Left renal cortex interstitium (tissue), 4 donors: ENCODE measurements at regions not wholly inside any gene's neighbourhood (a gene's known extent, or its start where the extent isn't known, plus 50 kb on each side); places are given as distances from the start of the nearest gene placed in this dataset.
"Not testable (repeated sequence)": the region's sequence is repeated elsewhere in the genome, so short reads cannot be mapped to it uniquely, and the experiment has no call there.

Experiments
- DNase-seq, 4 donors: peaks; one replicate each; pipeline ENCODE4 v3.0.0-alpha.2; 2013; ENCODE audit warnings: low read depth in 4 of 4, low spot score in 2 of 4, missing footprints in 1 of 4

DNA sequence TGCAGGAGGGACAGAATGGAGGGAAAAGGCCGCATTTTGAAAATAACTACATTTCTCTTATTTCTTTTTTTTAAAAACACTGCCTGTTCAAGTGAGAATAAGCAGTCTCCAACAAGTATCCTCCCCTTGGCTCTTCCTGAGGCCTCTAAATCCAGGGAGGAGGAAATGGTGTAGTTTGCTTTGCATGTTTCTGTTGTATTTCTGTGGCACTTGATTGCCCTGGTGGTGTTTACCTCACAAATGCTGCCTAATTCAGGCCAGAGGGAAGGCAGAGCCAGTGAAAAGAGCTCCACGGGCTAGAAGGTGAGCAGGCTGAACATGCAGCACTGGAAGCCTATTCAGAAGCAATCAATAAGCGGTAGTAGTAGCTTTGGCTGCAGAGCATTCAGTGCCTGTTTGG lies 149.3 kb upstream of the ATP11B start:
- DNase-seq, result no peak

DNA sequence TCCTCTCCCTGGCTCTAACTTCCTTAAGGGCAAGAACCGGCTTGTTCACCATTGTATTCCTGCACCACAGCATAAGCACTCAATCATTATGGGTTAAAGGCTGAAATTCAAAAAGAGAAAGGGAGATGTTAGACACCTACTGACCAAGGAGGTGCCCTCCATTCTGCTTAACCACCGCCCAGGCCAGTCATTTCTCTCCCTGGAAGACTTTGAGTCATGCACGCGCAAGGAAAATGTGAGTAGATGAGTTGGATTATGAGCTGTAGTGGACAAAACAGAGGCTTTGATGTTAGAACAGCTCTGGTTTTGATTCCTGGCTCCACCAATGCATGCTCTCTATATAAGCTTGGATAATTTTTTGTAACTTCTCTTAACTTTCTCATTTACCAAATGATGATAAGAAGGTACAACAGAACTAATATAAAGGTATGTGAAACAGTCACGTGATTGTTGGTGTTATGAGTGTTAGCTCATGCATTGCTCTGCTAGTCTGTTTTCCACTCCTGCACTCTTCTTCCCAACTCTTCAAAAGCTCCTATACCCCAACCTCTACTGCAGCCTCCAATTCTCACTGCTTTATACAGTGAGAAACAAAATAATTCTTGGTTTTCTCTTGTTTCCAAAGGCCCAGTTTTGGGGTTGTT lies 148.4 kb upstream of the ATP11B start:
- DNase-seq, result no peak

- no peak for DNase-seq
Measured at GRCh38 chr3:182650568-182651128, 142.7 kb upstream of the ATP11B start.

DNA sequence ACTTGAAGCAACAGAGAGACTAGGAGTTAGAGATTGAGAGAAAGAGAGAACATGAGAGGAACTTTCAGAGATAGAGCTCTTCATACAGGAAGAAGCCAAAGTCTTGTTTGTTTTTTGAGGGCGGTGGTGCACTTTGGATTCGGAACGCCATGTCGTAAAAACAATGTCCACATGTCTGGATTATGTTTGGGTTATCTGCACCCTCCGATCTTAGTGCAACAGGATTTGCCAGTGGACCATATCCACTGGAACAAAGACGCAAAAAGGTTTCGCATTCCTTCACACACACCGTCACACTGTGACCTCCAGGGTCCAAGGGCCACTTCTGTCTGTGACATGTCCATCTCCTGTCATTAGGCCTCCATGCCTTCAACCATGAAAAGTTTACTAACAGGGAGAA lies 141.8 kb upstream of the ATP11B start:
- no peak for DNase-seq

- not testable (repeated sequence) for DNase-seq
Measured at GRCh38 chr3:182653065-182653464, 140.2 kb upstream of the ATP11B start.

DNA sequence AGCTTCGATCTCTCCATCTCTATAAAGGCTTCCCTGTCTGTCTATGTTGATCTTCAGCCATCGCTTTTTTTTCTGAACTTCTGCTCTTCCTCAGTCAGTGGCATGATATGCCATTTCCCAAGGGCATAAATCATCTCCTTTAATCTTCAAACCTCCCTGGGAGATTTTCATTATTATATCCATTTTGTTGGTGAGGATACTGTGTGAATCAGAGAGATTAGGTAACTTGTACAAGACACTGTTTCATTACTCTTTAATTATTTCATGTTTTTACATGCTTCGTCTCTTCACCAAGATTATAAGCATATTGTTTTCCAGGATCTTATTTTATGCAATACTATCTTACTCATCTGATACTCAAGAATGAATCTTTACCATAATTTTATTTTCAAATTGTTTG lies 124.8 kb upstream of the ATP11B start:
- no peak for DNase-seq

DNA sequence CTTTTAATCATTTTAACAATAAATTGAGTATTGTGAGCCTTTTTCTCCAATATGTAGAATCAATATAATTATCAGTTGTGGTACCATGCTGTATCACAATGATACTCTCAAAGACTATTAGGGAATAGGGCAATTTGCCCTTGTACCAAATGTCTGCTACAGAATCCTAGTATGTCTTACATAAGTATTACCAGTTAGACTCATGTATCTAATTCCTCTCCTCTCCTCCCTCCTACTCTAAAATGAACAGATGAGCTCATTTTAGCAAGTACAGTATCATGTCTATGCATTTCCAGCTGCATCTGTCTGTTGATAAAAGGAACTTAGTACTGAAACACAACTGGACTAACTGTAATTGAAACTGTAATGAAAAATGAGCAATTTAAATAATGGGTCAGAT lies 124.3 kb upstream of the ATP11B start:
- DNase-seq, result no peak

DNA sequence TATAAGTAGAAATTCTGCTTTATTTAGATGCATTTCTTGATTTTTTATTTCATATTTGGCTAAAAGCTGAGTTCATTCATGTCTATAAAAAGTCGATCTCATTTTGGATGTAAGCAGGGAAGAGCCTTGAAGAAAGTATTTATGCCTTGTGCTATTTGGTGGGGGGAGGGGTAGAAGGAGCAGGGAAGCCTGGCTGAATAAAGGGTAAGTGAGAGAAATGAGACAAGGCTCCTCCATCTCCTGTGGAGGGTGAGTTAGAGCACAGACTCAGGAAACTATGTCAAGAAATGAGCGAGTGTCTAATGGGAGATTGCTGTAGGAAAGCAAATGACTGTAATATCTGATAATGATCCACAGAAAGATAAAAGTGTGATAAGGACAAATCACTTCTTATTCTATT lies 121.8 kb upstream of the ATP11B start:
- DNase-seq, result no peak

DNA sequence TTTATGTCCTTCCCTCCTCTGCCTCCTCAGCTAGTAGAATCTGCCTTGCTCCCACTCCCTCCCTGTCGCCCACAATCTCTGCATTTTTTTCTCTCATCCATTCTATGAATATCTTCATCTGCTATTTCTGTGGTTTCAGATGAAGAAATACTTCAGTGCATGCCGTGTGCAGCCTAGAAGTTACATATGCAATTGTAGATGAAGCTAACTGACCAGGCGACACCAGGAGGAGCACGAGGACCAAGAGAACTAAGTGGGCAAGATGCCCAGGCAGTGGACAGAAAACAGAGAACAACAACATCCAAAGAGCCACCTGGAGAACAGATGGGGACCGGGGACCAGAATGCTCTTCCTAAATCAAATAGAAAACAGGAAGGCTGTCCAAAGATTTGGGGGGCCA lies 121.4 kb upstream of the ATP11B start:
- DNase-seq, result no peak

- no peak for DNase-seq
Measured at GRCh38 chr3:182673336-182673735, 120.0 kb upstream of the ATP11B start.

DNA sequence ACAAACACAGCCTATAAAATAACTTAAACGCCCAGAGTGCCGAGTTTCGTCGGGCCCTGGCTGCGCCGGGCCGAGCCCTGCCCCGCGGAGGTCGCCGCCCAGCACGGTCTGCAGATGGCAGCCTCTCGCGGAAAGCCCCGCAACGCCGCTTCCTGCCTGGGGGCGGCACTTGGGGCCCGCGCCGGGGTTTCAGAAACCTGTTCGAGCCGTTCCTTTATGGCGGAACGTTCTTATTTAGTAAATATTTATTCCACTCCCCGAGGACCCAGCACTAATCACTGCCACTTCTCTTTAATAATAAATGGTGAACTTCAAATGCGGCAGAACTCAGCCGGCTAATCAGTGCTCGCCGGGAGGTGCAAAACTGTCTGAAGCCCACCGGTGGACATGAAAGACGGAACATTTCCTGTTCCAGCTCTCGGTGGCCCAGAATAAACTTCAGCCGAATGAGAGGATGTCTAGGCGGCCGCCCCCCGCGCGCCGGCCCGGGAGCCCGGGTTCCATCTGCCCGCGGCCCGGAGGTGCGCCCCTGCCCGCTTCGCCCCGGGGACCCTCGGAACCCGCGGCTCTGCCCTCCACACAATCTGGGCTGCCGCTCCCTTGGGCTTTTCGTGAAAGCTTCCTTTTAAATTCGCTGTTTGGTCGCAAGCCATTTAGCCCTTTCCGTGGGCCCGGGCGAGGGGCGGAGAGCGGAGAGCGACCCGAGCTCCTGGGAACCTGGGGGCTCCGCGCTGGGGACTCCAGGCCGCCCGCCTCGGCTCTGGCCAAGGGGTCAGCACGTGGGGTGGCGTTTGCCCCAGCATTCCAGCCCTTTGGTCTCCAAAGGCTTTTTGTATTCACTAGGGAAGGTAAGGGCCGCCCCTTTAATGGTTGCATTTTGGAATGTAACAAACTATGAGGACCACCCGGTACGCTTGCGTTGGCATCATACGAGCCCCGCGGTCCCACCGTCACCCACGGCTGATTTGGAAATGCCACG lies 110.8 kb upstream of the ATP11B start:
- peak in 3 of 4 donors; percentile 25 to 38 (median 29) for DNase-seq

DNA sequence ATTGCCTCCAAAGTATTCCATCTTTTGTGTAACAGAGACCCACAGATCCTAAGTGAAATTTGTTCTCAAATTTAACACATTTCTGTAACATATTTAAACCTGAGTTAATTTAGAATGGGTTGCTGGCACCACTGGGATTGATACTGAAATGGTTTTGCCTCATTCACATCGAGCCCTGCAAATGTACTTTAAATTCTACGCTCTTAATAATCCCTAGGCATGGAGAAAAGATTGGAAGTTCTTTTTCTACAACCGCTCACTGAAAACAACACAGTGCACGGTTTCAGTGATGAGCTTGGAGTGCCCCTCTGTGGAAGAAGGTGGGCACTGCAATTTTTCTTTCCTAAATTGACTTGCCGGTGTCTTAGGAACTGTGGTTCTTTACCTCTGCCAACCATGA lies 109.9 kb upstream of the ATP11B start:
- DNase-seq, result peak in 3 of 4 donors; percentile 41 to 67 (median 60)

DNA sequence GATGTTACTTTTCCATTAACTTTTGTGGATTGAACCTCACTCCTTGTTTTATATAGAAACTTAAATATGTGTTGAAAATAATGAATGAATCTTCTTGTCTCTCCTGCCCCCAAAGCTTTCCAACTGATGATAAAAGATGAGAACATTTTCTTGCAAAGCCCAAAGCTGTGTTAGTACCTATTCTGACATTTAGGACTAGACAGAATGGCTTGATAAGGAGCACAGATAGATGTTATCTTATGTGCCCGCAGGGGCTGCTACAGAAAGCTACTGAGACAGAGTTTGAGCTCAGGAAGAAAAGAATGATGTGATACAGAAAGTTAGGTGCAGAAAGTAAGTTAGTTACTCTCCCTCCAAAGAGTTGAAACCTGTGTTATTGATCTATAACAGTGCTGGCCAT lies 109.4 kb upstream of the ATP11B start:
- DNase-seq, result no peak

DNA sequence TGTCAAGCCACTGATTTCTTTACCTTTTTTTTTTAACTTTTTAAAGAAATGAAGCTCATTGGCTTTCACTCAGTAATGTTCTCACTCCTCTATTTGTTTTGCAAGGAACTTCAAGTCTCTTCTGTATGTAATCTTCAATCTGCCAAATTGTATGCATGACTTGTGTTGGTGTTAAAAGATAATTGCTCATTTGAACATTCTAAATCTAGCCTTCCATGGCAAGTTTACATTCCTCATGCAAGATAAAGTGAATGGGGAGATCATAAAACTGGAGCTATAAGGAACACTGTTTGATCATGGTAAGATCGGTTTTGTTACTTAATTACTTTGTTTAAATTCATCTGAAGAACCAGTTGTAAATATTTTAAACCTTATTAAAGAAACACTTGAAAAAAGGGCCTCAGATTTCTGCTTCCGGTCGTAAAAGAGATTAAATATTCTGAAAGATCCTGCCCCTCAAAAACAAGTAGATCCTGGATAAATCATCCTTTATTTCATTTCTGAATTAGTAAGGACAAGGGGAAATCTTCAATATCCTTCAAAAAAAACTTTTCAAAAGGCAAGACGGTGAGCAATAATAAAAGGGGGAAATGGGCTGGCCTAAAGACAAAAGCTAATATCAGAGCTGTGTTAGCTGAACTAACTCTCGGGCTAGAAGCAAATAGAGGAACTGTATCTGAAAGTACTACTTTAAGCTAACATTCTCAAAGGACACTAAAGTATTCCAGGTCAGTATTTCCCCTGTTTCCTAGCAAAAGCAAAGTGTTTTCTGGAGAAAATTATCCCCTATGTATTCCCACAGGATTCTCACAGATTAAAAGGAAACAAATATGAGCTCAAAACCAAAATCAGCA lies 107.0 kb upstream of the ATP11B start:
- DNase-seq, result no peak

DNA sequence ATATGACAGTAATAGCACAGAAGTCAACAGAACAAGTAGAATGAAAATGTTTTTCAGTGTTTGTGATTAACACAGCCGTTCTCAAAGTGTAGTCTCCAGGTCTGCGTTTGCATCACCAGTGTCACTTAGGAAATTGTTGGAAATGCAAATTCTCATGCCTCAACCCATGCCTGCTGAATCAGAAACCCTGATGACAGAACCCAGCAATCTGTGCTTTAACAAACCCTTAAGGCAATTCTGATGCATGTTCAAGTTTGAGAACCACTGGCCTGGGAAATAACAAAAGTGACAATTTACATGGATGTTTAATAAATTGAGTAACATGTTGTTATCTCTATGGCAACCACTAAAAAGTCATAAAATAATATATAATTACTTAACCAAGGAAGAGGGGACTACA lies 103.1 kb upstream of the ATP11B start:
- no peak for DNase-seq

GRCh38 chr3:182692021-182692420 lies 101.3 kb upstream of the ATP11B start:
- DNase-seq, result no peak

DNA sequence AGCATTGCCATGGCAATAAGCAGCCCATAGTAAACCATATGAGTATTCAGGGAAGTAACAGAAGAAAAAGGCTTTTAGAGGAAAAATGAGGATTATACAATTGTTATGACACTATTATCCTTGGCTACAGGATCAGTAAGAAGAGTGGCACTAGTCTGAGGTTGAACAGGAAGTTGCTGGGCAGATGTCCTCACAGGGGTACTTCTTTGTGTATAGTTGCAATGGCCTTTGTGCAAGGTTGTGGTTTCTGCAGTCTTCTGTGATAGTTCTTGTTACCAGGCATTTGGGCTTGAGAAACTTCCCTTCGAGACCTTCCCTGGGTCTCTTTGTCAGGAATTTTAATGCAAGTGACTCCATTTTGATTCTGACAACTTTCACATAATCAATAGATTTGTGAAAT lies 100.6 kb upstream of the ATP11B start:
- no peak for DNase-seq

DNA sequence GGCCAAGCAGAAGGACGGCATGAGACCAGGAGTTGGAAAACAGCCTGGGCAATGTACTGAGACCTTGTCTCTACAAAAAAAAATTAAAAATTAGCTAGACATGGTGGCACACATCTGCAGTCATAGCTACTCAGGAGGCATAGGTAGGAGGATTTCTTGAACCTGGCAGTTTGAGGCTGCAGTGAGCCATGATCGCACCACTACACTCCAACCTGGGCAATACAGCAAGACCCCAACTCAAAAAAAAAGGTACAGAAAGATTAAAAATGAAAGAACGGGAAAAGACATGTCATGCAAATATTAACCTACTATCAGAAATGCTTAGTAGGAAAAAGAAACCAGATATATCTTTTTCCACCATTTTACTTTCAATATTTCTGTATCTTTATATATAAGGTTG lies 99.6 kb upstream of the ATP11B start:
- DNase-seq, result no peak

DNA sequence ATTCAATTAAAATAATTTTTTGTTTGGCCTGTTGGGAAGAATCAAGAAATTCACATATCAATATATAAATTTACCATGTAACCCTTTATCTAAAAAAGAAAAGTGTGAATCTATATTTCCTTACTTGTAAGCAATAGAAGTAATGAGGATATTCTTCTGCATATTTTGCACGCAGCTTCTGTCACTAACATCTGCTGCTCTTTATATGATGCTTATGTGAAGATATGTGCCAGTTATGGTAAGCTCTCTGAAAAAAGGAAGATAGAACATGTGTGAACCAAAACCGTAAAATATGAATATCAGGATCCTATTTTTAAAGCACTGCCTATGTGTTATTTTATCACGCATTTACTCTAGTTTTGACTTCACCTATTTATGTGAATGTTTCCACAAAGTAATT lies 96.4 kb upstream of the ATP11B start:
- DNase-seq, result no peak

DNA sequence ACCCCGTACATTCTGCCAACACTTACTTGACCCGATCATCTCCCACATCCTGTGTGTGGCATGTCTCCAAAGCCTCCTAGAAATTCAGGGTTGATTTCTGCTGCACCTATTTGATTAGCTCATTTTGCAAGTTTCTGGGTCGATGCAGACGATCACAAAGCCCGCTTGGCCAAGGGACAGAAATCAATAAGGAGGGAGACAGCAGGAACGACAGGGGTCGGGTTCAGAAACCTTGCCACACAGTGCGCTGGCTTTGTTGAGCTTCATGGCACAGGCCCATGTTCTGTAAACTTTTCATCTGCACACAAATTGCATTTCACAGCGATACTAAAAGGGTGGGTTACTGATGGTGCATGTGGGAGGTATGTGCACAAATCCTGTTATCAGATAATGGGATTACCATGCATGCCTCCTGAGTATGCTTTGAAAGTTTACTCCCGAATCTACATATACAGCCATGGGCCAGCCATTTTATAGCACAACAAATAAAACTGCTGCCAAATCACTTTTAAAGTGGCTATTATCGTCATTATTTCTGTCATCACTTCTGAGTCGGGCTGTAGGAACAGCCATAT lies 95.9 kb upstream of the ATP11B start:
- DNase-seq, result no peak
